GM13976 (cell line): ENCODE measurements at regions not wholly inside any gene's neighbourhood (a gene's known extent, or its start where the extent isn't known, plus 50 kb on each side); places are given as distances from the start of the nearest gene placed in this dataset.
A peak's percentile ranks its signal among the peaks of the same experiment; 100 is the strongest.

Experiments used
- DNase-seq: peaks from one replicate; pipeline ENCODE4 v3.0.0; 2012; ENCODE audit warnings: low spot score
- CTCF ChIP-seq: IDR thresholded peaks from 2 replicates; pipeline ENCODE4 v1.5.1; 2012; ENCODE audit warnings: borderline replicate concordance, mild to moderate bottlenecking; ENCODE audit not compliant: insufficient read depth; ENCODE audit errors: extremely low read depth, missing control alignments, control extremely low read depth
- in situ Hi-C: fragments of 300-500 bp; cut with MboI; formaldehyde crosslinking; loops from one replicate; pipeline ENCODE4 v1.12.0; 2022; ENCODE audit warnings: low sequenced_read_pairs, mixed read lengths, inconsistent platforms; ENCODE audit not compliant: unreplicated experiment

GRCh38 chr2:64873472-64873924, 115.7 kb upstream of the SLC1A4 start:
- in situ Hi-C loops = loop anchor here (10.0 to 25.0 kb wide), 2 partner anchors 369 to 536 kb away; no protein-coding TSS in a partner anchor
- TF ChIP-seq CTCF = peak; percentile 95
- peak; percentile 83 for DNase-seq

- TF ChIP-seq CTCF = no peak
- DNase-seq = no peak
- in situ Hi-C loops = loop anchor here (10.0 to 25.0 kb wide), 2 partner anchors 370 to 537 kb away; no protein-coding TSS in a partner anchor
These were observed 114.6 kb upstream of the SLC1A4 start for GRCh38 chr2:64874593-64874992.

- DNase-seq = no peak
- no peak for TF ChIP-seq CTCF
- in situ Hi-C loops = loop anchor here (10.0 kb wide), 1 partner anchor 371 kb away; no protein-coding TSS in a partner anchor
These were observed 113.8 kb upstream of the SLC1A4 start for GRCh38 chr2:64875368-64875767.

- DNase-seq = no peak
- TF ChIP-seq CTCF = no peak
These were observed 113.0 kb upstream of the SLC1A4 start for GRCh38 chr2:64876137-64876647.

GRCh38 chr2:64879745-64880144, 109.5 kb upstream of the SLC1A4 start:
- TF ChIP-seq CTCF = no peak
- in situ Hi-C loops = loop anchor here (10.0 kb wide), 1 partner anchor 375 kb away; no protein-coding TSS in a partner anchor

More at GRCh38 chr2:64876137-64876647, 113.0 kb upstream of the SLC1A4 start:
- in situ Hi-C loops = loop anchor here (10.0 kb wide), 1 partner anchor 371 kb away; no protein-coding TSS in a partner anchor

GRCh38 chr2:64880193-64880951, 108.8 kb upstream of the SLC1A4 start:
- in situ Hi-C loops = no loop called here
- no peak for DNase-seq
- TF ChIP-seq CTCF = no peak

More at GRCh38 chr2:64879745-64880144, 109.5 kb upstream of the SLC1A4 start:
- no peak for DNase-seq
